NT2/D1 (cell line): ENCODE measurements at regions not wholly inside any gene's neighbourhood (a gene's known extent, or its start where the extent isn't known, plus 50 kb on each side); places are given as distances from the start of the nearest gene placed in this dataset.

Experiments
- SUZ12 ChIP-seq: IDR thresholded peaks from 2 replicates; pipeline ENCODE4 v1.6.1; 2011; ENCODE audit not compliant: insufficient read length, insufficient read depth; ENCODE audit errors: extremely low read depth
- YY1 ChIP-seq: IDR thresholded peaks from 2 replicates; pipeline ENCODE4 v1.6.1; 2011; ENCODE audit not compliant: insufficient read length, insufficient read depth

DNA sequence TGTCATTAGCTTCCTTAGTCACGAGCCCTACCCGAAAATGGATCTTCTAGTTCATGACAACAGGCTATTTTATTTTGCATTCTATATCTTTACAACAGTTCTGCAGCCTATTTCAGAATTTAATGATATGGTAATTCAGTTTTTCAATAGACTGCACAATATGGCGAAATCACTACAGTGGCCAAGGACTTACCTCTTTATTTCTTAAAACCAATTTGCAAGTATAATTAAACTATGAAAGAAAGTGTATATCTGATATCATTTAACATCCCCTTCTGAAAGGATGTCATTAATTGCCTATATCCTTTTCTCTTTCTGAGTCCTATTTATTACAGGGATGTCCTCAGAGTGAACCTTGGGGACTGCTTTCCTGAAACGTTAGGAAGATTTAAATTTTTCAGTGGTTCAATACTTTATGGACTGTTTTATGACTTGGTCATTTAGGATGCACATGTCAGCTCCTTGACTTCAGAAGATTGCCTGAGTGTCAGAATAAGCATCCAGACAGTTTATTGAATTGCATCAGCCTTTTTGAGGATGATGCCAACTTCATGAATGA lies 190.8 kb upstream of the GEMIN8 start:
- no peak for TF ChIP-seq SUZ12
- TF ChIP-seq YY1, result no peak
